Adrenal gland (tissue), 5 donors: ENCODE measurements at regions not wholly inside any gene's neighbourhood (a gene's known extent, or its start where the extent isn't known, plus 50 kb on each side); places are given as distances from the start of the nearest gene placed in this dataset.

Experiments
- CTCF ChIP-seq, 6 experiments: fragments of 450-650 bp in 4 of 6; fragments of 200-600 bp in 2 of 6; sonication (generic) in 1 of 6; IDR thresholded peaks; 1 replicate in 5 of 6; 2 replicates in 1 of 6; pipeline versions ENCODE4 v1.5.1 to v1.8.0; 2016 to 2021; ENCODE audit warnings: antibody characterized with exemption in 6 of 6, mild to moderate bottlenecking in 2 of 6, moderate library complexity in 1 of 6
- POLR2A ChIP-seq, 2 donors: fragments of 450-650 bp; IDR thresholded peaks; one replicate each; pipeline ENCODE4 v1.6.1; 2017; ENCODE audit warnings: antibody characterized with exemption in 2 of 2, mild to moderate bottlenecking in 2 of 2, moderate library complexity in 1 of 2
- donor health status: DM: no; HTN: no; CAD: no.

- no peak for TF ChIP-seq CTCF (IDR thresholded peaks at IDR 0.05)
- no peak for TF ChIP-seq POLR2A (IDR thresholded peaks at IDR 0.05)
Observed at GRCh38 chr4:130110770-130111169, 1014.8 kb downstream of the C4orf33 start.
